Colonic mucosa (tissue), 4 donors: ENCODE measurements at regions not wholly inside any gene's neighbourhood (a gene's known extent, or its start where the extent isn't known, plus 50 kb on each side); places are given as distances from the start of the nearest gene placed in this dataset.

ENCODE experiments used
- DNase-seq: peaks from one replicate; pipeline ENCODE4 v3.0.0-alpha.2; 2020
- H3K27ac ChIP-seq: fragments of 200-600 bp; one replicate; pipeline ENCODE4 v1.8.0; 2021
- H3K27me3 ChIP-seq: fragments of 200-600 bp; one replicate; pipeline ENCODE4 v1.8.0; 2021
- H3K36me3 ChIP-seq: fragments of 200-600 bp; one replicate; pipeline ENCODE4 v1.8.0; 2021
- H3K4me1 ChIP-seq: fragments of 200-600 bp; one replicate; pipeline ENCODE4 v1.8.0; 2021; ENCODE audit warnings: mild to moderate bottlenecking
- H3K4me3 ChIP-seq: fragments of 200-600 bp; one replicate; pipeline ENCODE4 v1.8.0; 2021
- H3K9ac ChIP-seq, 2 donors: one replicate each; pipeline ENCODE4 v1.7.0; 2013; ENCODE audit warnings: control low read depth in 2 of 2, low read depth in 2 of 2, low read length in 2 of 2
- H3K9me3 ChIP-seq: fragments of 200-600 bp; one replicate; pipeline ENCODE4 v1.8.0; 2021
- CTCF ChIP-seq: fragments of 200-600 bp; IDR thresholded peaks from one replicate; pipeline ENCODE4 v1.8.0; 2022; ENCODE audit warnings: antibody characterized with exemption, mild to moderate bottlenecking
- intact Hi-C: fragments of 100-400 bp; cut with DNase I; formaldehyde crosslinking; loops from one replicate; pipeline ENCODE4 v1.14.1; 2022
- donor health status: healthy.
- donor health status: DM: no; HTN: no; CAD: no.
- donor health status: DM: no; HTN: no; CAD: no.

- intact Hi-C loops, result no loop called here
- Histone ChIP-seq H3K9ac (no peak overlapping the region), H3K27me3 (no peaks in the 10 kb centered on the region), H3K27ac (no peak overlapping the region), H3K4me1 (no peaks in the 10 kb centered on the region), H3K36me3 (no peaks in the 10 kb centered on the region), H3K9me3 (no peaks in the 10 kb centered on the region), H3K4me3 (no peak overlapping the region)
- DNase-seq, result no peak
- TF ChIP-seq CTCF, result no peak
Measured at GRCh38 chr2:238668426-238668825, 179.5 kb upstream of the TWIST2 start.

- Histone ChIP-seq H3K9me3 (no peaks in the 10 kb centered on the region), H3K36me3 (no peaks in the 10 kb centered on the region), H3K4me3 (no peak overlapping the region), H3K9ac (no peak overlapping the region), H3K27ac (no peak overlapping the region), H3K4me1 (no peaks in the 10 kb centered on the region), H3K27me3 (no peaks in the 10 kb centered on the region)
- intact Hi-C loops, result no loop called here
- TF ChIP-seq CTCF, result no peak
- DNase-seq, result no peak
Measured at GRCh38 chr2:238669046-238669445, 178.8 kb upstream of the TWIST2 start.

- Histone ChIP-seq H3K27me3 (no peaks in the 10 kb centered on the region), H3K9me3 (no peaks in the 10 kb centered on the region), H3K4me3 (no peak overlapping the region), H3K27ac (no peak overlapping the region), H3K36me3 (no peaks in the 10 kb centered on the region), H3K4me1 (no peaks in the 10 kb centered on the region), H3K9ac (no peak overlapping the region)
- intact Hi-C loops, result no loop called here
- DNase-seq, result no peak
- TF ChIP-seq CTCF, result no peak
Measured at GRCh38 chr2:238669581-238670080, 178.3 kb upstream of the TWIST2 start.

DNA sequence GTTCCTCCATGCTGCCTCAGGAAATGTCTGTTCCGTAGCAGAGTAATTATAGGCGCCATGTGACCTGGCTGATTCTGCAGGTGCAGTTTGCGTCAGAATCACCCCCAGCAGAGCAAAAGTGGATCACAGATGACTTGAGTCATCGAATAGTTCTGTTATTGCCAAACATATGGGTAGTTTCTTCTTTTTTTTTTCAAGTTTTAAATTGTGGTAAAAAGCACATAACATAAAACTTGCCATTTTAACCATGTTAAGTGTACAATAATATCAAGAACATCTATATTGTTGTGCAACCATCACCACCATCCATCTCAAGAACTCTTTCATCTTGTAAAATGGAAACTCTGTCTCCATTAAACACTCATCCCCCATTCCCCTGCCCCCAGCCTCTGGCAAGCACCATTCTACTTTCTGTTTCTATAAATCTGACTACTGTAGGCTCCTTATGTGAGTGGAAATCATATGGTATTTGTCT is 177.7 kb upstream of the TWIST2 start:
- Histone ChIP-seq H3K9ac (no peak overlapping the region), H3K27me3 (no peaks in the 10 kb centered on the region), H3K4me1 (no peaks in the 10 kb centered on the region), H3K9me3 (no peaks in the 10 kb centered on the region), H3K27ac (no peak overlapping the region), H3K4me3 (no peak overlapping the region), H3K36me3 (no peaks in the 10 kb centered on the region)
- no peak for TF ChIP-seq CTCF
- DNase-seq, result no peak
- intact Hi-C loops, result no loop called here

- no peak for TF ChIP-seq CTCF
- Histone ChIP-seq H3K27ac (no peak overlapping the region), H3K9me3 (no peaks in the 10 kb centered on the region), H3K4me1 (no peaks in the 10 kb centered on the region), H3K4me3 (no peak overlapping the region), H3K36me3 (no peaks in the 10 kb centered on the region), H3K9ac (no peak overlapping the region), H3K27me3 (no peaks in the 10 kb centered on the region)
- no peak for DNase-seq
- intact Hi-C loops, result no loop called here
Measured at GRCh38 chr2:238682536-238682935, 165.3 kb upstream of the TWIST2 start.
